ENCODE measurements at regions not wholly inside any gene's neighbourhood (a gene's known extent, or its start where the extent isn't known, plus 50 kb on each side); places are given as distances from the start of the nearest gene placed in this dataset.
A peak's percentile ranks its signal among the peaks of the same experiment; 100 is the strongest.

DNA sequence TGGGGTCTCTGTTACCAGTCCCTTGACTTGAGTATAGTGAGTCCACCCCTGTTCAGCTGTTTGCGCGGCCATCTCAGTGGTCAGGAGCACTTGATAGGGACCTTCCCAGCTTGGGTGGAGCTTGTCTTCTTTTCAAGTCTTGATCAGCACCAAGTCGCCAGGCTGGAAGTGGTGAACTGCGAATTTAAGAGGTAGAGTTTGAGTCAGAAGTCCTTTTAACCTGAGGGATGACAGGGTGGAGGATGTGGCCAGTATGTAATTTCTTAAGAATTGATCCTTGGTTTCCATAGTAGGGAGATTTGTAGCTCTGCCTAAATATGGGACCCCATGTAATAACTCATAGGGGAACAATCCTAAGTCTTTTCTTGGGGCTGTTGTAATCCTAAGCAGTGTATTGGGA lies 86.3 kb upstream of the XCR1 start:
- DNase-seq = no peak

DNA sequence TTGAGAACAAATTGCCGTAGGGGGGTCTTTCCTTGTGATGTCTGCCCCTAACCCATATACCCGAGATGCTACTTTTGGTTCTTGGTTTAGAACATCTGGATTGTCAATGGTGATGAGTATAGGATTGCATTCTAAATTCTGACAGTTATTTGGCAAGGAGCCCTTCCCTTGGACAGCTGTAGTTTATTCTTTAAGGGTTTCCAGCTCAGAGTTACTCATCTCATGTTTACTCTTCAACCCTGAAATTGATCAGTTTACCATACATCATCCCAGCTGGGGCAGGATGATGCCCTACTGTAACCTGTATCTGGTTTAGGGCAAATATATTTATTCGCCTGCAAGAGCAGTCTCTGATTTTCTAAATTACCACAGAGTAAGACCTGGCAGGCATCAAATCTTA lies 85.7 kb upstream of the XCR1 start:
- peak; percentile 25 for DNase-seq

DNA sequence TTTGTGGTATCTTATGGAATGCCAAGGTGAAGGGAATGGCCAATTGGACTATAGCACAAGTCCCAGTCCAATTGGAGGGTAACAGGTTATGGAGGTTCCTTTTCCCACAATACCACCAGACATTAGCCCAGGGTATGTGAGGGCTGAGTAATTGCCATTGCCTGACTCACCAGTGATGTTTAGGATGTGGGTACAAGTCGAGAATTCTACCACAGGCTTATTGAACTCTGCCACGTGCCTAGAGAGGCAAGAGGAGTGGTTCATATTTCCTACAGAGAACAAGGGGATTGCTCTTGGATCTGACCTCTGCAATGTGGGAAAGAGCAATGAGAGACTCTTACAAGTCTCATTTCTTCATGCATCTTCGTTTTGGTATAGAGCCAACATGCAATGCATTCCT lies 85.0 kb upstream of the XCR1 start:
- no peak for DNase-seq

DNA sequence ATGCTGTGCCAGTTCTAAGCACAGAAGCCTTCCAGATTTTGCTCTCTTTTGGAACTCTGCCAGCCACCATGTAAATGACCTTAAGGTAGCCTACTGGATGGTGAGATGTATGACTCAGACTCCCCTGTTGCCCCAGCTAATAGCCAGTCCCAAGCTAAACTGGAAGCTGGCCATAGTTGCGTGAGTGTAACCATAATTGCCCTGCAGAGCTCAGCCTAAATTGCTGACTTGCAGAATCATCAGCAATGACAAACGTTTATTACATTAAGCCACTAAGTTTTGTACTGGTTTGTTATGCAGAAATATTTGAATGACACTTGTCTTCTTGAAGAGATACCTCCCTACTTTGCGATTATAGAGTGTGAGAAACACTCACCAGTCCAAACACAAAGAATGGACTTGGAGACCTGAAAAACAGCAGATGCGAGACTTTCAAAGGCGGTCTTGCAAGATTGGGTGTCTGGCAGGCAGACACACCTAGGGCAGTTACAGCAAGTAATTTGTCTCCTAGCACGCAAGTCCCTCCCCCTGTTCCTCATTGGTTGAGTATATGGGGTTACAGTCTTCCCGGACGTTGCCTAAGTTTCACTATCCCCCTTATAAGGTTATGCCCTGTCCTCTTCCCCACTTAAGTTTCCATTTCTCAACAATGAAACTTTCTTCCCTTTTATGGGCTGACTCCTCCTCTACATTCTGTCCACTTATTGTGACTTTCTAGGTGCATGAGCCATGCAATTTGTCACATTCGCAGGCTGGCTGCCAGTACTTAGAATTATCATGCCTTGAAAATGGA lies 83.6 kb upstream of the XCR1 start:
- DNase-seq = peak; percentile 10

DNA sequence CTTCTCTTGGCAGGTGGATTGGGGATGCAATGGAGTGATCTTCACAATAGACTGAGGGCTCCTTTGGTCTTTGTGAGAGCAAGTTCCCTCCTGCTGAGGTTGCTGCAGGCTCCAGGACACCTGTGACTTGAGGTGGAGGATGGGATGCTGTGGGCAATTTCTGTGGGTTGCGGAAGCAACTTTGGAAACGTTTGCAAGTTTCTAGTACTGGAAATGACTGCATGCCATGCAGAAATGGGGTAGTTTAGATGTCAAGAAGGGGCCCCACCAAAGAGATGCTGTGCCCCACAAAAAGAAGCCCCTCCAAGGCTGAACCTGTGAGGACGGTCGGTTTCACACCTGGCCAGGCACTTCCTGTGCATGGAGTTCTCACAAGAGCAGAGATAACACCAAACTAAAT lies 80.4 kb upstream of the XCR1 start:
- DNase-seq = no peak

DNA sequence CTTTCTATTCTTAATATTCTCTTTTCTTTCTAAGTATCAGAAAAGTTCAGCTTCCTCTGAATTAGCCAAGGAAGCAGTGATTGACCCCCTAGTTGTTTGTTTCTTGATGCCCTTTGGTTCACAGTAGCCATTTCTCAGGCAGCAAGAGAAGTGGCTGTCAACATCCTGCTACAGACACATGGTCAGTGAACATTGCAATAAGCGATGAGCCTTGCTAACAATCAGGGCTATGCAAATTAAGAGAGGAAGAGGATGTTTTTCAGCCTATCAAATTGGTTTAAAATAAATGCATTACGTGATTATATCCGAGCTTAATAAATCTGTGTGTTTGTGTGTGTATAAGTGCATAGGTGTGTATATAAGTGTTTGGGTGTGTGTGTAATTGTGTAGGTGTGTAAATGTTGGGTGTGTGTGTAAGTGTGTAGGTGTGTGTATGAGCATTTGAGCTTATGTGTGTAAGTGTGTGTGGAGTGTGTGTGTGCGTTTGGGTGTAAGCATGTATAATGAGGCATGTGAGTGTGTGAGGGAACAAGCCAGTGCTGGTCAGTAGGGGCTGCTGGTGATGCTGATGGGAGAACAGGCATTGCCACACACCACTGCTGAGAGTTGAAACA lies 78.1 kb upstream of the XCR1 start:
- no peak for DNase-seq

DNA sequence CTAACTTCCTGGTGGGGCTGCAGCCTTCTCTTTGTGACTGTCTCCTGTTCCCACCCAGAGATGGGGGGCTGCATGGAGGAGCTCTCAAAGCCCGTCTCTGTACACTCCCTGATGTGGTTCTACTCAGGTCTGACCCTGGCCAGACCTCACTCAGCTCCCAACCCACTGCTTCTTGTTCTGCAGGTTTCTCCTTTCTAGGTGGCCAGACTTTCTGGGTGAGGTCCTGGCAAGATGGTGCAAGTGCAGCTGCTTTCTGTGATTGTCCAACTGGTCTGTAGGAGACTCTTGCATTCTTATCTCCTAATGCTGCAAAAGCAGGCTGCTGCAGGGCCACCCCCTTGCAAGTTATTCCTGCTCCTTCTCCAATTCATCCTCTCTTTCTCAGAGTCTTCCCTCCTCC lies 77.4 kb upstream of the XCR1 start:
- DNase-seq = no peak

DNA sequence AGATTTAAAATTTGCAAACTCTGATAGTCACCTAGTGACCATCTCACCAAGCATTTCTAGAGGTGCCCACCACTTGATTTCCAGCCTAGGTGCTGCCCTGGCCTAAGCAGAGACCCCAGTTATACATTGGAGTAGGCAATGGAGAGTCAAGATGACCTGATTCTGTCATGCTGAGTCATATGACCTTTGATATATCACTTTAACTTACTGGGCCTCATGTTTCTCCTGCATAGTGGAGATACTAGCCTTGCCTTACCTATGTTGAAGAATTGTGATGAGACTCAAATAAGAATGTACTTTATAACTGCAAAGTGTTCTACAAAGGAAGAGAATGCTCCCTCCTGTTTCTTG lies 75.5 kb upstream of the XCR1 start:
- no peak for DNase-seq

DNA sequence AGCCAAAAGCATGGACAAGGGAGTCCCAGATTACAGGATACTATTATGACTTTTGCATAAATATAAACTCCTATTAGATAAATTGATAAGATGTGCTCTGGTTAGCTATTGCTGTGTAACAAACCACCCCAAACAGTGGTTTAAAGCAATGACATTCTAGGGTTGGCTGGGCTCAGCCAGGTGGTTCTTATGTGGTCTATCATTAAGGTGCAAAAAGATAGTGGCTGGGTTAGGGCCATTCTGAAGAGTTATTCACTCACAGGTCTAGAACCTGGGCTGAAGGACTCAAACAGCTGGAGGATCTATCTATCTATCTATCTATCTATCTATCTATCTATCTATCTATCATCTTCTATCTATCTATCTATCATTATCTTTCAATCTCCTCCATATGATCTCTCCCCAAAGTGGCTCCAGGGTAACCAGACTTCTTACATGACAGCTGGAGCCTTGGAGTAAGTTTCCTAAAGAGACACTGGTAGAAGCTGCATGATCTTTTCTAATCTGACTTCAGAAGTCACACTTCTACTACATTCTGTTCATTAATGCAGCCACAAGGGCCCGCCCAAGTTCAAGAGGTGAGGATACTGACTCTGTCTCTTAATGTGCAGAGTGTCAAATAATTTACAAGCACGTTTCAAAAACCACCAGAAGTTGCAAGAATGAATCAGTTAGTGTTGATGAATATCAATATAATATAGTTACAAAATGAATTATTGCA lies 74.9 kb upstream of the XCR1 start:
- no peak for DNase-seq

DNA sequence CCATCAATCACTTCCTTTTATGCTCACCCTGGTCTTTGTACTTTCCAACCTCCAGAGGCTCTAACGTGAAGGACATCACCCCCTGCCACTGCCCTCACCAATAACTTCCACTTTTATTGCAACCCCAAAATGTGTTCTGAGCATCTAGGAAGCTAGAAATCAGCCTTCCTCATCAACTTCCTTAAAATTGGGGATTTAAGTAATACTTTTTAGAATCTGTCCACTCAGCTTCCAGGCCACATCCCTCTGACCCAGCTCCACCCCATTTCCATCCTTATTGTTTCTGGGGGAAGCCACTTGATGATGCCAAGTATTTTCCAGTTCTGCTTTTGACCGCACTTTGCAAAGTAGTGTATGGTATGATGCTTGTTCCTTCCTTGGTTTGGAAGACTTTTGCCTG lies 73.5 kb upstream of the XCR1 start:
- DNase-seq = no peak

DNA sequence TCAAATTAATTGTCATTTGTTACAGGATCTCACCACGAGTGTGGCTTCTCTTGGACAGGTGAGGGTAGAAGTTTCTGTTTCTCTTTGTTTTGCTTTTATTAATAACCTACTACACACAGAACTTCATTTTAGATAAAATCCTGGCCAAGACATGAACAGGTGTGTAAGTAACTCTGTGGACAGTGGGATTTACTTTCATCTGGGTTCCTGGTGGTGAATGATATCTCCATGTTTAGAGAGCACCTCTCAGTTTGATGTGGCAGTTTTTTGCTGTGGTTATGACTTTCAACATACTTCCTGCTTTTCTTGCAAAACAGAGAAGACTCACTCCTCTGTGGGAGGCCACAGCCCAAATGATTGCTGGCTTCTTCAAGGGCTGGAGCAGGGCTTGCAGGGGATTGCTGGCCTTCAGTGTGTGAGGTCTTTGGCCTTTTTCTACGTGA lies 71.1 kb upstream of the XCR1 start:
- DNase-seq = no peak

DNA sequence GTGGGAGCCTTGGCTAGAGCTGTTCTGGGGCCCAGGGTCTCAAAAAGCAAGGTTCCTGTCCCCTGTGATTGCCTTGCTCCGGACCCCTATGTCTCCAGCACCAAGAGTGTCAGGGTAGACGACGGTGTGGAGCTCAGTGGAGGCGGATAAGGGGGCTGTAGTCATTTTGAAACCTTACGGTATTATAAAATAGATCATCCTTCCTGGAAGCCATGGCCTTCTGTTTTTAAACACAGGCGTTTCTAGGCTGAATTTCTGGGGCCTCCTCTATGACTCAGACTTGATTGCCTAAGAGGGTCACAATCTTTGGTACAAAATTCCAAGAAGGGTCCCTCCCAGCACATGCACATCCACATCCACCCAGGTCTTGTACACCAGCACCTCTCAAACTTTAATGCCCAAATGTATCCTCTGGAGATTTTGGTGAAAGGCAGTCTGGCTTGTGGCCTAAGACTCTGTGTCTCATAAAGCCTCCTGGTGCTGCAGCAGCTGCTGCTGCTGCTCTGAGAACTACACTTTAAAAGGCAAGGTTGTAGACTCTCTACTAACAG lies 70.5 kb upstream of the XCR1 start:
- DNase-seq = peak; percentile 51

DNA sequence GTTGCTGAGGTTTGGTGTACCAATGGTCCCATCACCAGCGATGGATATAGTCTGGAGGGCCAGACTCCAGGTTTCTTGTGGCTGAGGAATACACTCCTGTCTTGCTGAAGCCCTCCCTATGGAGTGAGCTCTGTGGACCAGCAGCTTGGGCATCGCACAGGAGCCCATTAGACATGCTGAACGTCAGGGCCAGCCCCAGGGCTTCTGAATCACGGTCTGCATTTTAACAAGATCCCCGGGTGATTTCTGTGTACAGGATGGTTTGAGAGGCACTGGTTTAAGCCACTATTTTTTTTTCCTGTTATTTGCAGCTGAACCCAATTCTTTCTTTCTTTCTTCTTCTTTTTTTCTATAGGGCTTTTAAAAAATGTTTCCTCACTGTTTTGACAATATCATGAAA lies 69.5 kb upstream of the XCR1 start:
- DNase-seq = no peak

DNA sequence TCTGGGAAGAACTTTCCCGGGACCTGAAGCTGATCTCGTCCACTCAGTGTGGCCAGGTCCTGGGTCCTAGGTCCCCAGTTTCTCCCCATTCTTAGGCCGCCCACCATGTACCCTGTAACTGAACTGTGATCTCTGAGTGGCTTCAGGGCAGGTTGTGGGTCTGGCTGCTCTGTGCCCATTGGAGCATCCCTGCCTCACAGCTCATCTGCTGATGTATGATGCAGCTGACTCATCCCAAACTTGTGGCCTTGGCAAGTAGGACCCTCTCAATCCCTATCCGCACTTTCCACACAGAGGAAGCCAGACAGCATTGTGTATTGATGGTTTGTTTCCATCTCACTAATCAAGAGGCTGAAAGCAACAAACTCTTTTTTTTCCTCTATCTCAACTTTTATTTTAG lies 69.1 kb upstream of the XCR1 start:
- no peak for DNase-seq

DNA sequence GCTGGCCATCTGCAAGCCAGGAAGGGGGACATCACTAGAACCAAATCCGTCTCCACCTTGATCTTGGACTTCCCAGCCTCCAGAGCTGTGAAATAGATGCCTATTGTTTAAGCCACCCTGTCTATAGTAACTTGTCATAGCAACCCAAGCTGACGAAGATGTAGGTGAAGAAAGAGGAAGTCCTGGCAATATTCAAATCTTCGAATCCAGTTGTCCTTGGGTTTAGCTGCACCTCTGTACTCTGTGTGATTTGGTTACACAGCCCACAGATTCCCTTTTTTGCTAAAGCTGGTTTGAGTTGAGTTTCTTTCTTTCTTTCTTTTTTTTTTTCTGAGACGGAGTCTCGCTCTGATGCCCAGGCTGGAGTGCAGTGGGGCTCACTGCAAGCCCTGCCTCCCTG lies 68.0 kb upstream of the XCR1 start:
- no peak for DNase-seq

DNA sequence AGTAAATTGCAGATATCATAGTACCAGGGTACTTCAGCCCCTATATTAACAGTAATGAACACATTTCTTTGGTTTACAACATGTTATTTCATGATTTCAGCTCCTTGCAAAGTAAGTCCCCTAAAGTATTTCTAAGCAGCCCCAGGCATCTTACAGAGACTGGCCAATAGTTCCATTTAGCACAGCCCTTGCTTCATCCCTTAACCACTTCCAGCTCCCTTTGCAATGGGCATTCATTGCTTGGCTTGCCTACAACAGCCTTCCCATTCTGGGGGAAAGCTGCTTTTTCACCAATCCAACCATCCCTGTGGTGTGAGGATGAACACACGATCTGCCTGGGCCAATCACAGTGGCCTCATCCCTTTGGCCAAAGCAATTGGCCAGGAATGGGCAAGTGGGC lies 67.2 kb upstream of the XCR1 start:
- DNase-seq = no peak

DNA sequence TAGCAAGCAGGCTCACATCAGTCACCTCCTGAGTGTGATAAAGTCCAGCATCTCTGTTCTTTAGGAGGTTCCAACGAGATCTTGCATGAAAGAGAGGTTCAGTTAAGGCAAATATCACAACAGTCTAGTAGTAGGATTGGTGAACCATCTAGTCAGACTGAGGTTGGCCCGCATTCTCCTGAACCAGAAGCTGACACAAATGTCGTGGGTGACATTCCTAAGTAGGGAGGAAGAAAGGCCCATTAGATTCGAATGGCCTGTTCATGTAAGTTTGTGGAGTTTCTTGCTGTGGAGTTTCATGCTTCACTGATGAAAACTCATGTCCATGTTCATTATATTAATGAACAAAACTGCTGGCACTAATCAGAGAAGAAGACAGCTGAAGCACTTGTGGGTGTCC lies 66.7 kb upstream of the XCR1 start:
- no peak for DNase-seq

DNA sequence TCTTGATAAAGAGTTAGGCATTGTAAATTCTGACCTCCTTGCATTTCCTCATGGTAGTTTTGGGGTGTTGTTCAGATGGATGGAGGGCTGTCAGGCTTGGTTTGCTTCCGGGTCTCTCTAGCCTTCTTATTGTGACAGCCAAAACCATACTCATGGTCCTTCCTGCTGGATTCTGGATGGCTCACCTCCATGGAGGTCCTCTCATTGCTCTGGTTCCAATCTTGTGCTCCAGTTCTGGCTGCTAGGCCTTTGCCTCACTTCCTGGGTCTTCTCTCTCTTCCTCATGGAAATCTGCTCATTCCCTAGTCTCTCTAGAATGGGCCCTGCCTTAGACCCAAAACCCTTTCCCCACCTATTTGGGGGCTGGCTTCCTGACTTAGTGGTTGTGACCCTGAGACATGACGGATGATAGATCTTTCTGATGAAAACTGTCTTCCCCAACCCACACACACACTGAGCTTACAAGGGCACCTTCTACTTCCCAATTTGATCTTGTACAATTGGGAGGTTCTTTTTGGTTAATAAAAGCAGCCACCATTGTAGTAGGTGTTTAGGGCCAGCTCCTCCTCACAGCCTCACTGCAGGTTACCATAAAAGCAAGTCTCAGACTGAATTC lies 66.2 kb upstream of the XCR1 start:
- no peak for DNase-seq

DNA sequence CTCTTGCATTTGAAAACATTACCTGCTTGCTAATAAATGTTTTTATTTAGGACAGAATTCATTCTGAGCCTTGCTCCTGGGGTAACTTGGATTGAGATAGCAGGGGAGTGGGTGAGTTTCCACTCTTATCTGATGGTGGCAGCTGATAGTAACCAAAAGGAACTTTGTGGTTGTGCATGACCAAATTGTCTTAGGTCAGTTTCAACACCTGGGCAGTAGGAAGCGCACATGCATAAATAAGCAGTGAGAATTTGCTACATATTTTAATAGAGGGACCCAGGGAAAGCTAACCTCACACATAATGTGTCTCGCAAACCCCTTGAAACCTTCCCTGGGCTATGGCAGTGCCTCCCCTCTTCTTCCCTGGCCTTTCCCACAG lies 65.4 kb upstream of the XCR1 start:
- no peak for DNase-seq

DNA sequence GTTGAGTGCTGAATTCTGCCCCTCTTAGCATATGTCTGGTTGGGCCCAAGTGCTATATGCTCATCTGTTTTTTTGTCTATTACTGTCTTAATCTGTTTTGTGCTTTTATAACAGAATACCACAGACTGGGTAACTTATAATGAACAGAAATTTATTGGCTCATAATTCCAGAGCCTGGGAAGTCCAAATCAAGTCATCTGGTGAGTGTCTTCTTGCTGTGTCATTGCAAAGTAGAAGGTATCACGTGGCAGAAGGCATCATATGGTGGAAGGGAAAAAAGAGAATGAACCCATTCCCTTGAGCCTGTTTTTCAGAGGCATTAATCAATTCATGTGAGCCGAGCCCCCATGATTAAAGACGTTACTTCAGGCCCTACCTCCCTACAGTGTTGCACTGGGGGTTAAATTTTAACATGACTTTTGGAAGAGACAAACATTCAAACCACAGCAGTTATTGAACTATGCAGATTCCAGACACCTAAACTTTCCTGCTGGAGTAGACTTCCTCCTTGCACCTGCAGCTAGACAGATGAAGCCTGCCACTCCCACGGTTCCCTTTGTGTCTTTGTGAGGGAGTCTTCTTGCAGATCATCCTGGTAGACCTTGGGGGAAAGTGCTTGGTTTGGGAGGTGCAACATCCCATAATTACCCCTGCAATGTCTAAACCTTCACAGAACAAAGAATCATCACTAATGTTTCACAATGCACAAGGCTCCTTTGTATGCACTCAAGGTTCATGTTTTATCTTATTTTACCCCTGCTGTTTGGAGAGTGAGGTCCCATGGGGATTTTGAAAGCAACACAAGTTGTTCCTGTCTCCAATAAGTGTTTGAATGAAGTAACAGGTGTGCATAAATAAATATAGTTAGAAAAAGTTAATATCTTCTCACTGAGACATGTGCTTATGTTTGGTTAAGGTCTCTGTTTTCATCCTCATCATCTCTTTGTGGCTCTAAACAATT lies 64.7 kb upstream of the XCR1 start:
- no peak for DNase-seq

DNA sequence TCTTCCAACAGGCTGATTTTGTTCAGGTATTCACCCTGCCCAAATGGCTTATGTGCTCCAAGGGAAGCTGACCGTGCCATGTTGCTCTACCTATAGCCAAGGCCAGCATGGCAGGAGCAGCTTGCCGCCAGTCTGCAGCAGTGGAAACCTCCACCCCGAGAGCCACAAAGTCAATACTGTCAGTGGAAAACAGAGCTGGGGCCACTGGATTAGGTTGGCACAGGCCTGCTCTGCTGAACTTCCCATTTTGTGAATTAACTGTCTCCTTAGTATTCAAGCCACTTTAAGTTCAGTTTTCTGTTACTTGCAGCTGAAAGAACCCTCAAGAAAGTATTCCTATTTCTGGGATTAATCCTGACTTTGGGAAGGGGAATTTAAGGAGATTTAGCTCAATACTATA lies 63.8 kb upstream of the XCR1 start:
- no peak for DNase-seq

DNA sequence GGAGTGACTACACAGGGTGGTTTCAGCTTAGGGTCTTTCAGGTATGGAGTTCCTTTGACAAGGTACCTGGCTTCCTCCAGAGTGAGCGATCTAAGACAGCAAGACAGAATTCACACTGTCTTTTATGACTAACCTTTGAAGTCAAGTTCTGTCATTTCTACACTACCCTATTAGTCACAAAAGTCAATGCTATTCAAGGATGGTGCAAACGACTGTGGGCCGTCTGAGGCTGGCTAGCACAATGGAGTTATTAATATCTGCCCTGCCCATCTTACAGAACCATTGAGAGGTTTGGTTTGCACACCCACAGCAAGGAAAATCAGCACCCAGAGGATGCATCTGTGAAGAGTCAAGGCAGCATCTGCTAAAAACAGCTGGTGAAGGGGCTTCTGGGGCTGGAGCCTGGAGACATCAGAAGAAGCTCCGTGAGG lies 62.9 kb upstream of the XCR1 start:
- DNase-seq = no peak
